ENCODE measurements at regions not wholly inside any gene's neighbourhood (a gene's known extent, or its start where the extent isn't known, plus 50 kb on each side); places are given as distances from the start of the nearest gene placed in this dataset.

DNA sequence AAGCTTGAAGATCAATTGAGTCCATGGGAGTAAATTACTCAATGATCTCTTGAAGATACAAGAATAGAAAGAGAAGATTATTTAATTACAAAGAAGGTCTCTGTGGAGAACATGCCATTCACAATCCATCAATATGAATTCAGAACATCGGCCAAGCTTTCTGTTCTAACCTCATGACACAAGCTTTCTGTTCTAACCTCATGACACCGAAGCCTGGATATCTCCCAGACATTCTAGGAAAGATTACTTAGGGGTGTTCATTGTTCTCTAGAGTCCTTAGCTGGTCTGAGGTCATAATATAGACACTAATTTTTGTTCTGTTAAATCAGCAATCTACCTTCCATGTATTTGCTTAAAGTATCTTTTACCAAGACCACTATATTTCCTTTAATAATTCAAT lies 95.5 kb downstream of the RDH14 start:
- no peak for DNase-seq

DNA sequence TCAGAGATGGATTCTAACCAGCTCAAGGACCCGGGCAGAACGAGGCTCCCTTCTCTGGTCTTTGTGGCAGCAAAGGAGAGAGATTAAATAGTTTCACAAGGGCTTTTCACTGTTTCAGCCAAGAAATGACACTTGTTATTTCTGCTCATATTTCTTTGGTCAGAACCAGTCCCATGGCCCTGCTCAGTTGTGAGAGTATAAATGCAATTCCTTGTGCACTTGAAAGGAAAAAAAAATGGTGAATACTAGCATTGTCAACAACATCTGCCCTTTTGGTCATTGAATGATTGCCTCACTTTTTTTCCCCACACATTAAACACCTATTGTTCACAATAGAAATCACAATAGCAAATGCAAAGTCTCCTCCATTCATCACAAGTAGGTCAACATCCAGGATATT lies 104.4 kb downstream of the RDH14 start:
- no peak for DNase-seq

DNA sequence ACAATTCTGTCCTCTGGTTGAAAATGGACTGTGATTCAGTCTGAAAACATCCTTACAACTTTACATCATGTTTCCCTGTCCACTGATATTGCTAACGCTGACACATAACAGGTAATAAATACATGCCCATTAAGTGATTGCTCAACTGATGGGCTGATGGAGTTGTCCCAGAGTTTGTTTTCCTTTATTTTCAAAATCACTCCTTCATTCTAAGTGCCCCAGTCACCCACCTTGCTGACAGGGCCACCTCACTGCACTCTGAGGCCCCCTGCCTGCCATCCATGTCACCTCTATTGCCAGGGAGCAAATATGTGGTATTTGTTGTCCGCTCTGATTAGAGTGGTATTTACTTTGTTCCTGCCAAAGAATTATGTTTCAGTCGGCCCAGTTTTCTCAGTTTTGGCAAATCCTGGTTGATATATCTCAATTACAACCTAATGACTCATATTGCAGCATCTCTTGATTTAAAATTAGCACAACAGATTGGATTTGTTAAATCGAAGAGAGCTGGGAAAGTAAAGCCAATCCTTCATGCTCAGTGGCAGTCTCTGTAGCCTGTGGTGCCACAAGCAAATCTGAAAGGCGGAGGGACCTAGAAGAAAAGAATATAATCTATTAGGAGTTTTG lies 105.1 kb downstream of the RDH14 start:
- DNase-seq, result no peak

DNA sequence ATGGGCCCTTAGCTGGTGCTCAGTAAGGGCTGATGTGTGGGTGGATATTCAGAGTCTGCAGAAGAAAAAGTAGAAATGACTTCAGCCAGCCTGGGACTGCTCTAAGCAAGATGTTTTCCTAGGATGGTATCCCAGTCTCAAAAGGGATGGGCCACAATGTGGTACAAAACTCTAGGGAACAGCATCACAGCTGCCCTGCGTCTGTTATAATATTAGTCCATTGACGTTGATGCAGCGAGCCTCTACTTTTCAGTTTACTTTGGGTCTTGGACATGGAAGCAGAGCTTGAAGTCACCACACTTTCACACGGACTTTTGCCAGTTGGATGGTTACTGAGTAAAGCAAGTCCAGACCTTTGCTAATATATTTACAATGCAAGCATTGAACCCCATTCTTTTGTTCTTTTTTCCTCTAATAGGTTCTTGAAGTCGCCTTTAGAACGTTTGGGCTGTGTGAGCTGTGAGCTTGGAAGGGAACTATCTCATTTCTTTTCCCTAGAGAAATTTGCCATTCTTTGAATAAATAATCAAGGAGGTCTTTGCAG lies 105.7 kb downstream of the RDH14 start:
- DNase-seq, result no peak

DNA sequence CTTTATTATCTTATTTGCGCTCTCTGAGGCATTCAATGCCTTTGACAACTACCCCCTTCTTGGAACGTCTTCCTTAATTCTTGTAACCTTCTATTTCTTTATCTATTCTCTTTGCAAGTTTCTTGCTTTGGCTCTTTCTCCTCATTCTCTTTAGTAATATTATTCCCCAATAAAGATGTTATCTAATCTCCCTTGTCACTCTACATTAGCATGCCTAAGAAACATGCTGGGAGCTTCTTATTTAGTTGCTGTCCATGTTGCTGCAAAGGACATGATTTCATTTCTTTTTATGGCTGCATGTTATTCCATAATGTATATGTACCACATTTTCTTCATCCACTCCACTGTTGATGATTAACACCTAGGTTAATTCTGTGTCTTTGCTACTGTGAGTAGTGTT lies 113.7 kb downstream of the RDH14 start:
- no peak for DNase-seq

DNA sequence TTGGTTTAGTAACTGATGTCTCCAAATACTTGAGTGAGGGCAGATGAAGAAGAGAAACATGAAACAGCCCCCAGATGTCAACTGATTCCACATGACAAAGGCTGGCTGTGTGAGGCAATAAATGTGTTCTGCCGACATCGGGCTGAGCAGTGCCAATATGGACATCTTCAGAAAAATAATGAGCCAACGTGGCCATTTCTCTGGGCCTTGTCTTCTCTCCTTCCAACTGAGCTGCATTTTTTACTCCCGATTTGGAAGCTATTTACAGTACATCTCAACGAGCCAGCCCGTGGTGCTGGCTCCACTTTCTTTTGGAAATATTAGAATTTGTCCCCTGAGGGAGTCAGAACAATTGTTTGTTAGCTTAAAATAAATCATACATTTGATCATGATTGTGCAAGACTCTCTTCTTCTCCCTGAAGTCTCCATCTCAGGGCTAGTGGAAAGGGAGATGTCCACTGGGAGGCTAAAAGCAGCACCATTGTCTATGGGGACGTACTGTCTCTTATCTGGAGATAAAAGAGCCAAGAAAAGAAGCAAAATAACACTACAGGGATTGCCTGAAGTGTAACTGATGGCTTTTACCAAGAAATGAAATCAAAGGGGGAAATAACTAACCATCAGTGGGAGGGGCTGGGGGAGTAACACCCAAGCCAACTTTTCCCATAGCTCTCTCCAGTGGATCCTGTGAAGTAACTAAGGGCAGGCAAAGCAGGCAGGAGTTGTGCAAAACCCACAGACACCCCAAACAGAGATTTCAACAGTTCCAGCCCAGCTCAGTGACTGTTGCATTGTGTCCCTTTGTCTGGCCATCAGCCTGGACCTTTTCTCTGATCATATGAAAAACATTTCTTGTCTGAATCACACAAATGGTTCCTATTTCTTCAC lies 114.8 kb downstream of the RDH14 start:
- no peak for DNase-seq

DNA sequence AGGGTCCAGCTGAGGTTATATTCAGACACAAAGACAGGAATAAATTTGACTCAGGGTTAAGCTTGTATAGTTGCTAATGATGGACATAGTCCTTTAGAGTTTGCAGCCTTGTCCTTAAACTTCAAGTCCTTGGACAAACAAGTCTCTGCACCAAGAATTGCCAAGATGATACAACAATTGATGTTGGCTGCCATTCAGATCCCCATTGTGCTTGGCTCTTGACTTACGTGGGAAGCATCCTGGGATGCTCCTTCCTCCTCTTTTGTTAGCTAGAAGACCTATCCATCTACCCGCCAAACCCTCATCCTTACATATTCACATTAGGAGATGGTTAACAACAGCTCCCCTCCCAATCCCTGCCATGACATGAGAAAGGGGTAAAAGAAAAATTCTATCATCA lies 115.6 kb downstream of the RDH14 start:
- no peak for DNase-seq

DNA sequence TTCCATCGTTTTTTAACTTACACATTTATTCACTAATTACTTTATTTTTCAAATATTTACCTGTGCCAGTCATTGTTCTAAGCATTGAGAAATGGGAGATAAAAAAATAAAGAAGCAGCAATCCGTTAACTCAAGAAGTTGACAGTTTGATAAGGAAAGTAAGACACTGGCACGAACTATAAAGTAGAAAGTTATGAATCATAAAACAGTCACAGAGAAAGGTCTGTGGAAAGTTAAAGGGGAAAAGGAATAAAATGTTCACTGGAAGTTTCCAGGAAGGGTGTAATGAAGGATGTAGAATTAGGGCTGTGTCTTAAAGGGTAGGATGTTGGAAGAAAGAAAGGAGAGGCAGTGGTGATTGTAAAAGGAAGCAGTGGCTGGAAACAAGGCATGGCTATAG lies 118.9 kb downstream of the RDH14 start:
- no peak for DNase-seq

DNA sequence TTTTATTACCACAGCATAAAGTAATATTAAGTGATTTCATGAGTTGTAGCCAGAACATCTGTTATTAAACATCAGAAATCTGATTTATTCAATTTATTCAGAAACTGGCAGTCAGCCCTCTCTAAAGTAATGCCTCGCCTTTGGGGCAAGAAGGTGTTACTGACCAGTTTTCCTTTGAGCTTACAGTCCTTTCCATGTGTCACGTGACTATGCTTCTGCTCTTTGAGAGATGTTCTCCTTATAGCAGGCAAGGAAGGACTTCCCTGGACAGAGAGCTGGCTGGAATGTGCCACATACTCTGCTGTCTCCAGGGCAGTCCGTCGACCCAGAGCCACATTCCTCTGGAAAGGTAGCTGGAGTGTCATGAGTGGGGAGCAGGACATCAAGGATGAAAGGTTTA lies 119.7 kb downstream of the RDH14 start:
- no peak for DNase-seq

DNA sequence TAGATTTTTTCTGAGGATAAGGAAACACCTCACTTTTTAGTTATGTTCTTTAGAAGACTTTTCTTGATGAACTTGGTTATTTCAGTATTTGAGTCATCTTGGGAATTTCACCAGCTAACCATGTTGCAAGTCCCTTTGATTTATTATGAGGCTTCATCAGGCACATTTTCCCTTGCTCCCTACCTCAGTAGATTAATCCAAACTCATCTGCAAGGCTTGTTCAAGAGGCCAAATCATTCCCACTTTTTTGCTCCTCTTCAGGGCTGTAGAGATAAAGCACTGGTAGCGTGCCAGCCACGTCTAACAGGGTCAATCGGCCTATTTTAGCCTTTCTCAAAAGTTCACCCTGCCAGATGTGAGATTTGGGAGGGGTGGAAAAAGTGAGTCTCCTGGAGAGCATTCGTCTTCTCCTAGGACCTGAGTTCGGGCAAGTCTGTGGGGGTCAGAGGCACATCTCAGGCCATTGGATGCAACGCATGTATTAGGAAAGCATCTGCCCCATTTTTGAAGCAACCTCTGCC lies 120.3 kb downstream of the RDH14 start:
- no peak for DNase-seq

DNA sequence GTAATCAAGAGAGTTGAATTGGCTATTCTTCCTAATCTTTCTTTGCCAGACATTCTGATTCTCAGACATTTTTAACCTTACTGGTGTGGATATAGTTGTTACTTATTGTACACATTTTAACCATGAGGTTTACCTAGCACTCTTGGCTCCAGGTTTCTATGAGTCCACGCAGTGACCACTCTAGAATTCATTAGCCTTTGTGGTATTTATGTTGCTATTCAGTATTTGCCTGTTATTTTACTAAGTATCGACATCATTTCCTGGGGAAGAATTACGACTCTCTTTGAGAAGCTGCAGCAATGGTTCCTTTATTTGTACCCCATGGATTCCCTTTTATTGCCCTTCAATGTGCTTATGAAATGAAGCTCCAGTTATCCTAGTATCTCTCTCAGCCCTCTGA lies 120.7 kb downstream of the RDH14 start:
- DNase-seq, result no peak

DNA sequence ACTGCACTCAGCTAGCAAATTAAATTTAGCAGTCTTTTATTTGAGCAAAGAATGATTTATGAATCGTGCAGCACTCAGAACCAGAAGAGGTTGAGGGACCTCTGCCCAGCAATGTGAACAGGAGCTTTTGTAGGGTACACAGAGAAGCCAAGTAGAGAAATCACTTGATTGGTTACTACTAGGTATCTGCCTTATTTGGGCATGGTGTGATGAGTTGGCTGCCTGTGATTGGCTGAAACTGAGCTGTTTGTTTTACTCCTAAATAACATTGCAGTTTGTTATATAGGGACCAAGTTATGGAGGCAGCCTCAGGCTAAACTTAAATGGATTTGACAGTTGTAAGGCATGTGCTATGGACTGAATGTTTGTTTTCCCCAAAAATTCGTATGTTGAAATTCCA lies 122.5 kb downstream of the RDH14 start:
- no peak for DNase-seq

DNA sequence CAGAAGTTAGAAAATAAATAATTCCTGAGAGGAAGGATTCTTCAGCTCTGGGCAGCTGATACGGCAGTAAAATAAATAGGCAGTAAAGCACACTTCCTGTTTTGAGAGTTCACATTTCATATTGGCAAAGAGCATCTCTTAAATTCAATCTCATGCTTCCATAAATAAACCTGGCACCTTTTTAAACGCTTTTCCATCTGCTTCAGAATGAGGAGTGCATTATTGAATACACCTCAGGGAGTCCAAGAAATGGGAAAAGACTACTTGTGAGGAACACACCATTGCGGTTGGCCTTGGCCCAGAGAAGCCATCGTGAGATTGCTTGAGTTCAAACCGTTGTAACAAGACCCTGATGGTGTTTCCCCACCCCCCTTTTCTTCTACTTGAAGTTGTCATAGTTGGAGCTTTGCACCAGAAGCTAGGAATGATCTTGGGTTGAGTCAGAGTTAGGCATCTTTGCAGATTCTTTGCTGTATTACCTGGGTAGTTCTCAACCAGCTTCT lies 123.9 kb downstream of the RDH14 start:
- no peak for DNase-seq

DNA sequence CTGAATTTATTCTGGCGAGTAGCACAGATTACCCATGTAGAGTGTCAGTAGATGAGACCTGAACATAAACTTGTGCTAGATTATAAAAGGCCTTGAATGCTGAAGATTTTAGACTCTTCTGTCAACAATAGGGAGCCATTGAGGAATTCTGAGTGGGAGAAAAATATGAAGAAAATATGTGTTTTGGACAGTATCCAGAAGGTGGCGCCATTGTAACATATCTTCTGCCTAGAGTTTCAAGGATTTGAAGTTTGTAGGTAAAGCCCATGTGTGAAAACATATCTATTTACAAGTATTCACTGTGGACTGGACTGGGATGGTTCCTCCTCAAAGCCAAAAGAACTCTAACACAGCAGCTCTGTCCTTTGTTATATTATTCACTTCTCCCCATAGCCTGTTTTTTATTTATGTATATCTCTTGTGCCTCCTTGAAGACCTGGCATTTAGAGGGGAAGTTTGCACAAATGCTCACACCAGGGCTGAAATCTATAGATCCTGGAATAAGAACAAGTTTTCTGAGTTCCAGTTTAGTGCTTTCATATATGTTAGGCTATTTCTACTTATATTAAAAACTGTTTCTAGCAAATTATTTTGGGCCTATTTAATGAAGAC lies 124.9 kb downstream of the RDH14 start:
- peak; percentile 41 for DNase-seq

DNA sequence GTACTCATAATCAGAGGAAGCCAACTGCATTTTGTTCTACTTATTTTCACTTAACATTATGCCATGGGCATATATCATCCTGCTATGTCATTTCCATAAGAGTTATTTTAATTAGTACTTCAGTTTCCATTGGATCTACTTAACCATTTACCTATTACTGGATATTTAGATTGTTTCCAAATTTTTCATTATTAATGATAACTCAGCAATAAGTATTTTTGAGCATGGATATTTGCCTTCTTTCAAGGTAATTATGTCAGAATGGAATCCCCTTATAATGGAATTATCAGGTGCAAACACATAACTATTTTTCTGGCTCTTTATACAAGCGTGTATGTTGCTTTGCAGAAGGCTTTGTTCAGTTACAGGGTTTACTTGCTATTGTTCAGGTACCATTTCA lies 126.6 kb downstream of the RDH14 start:
- no peak for DNase-seq

DNA sequence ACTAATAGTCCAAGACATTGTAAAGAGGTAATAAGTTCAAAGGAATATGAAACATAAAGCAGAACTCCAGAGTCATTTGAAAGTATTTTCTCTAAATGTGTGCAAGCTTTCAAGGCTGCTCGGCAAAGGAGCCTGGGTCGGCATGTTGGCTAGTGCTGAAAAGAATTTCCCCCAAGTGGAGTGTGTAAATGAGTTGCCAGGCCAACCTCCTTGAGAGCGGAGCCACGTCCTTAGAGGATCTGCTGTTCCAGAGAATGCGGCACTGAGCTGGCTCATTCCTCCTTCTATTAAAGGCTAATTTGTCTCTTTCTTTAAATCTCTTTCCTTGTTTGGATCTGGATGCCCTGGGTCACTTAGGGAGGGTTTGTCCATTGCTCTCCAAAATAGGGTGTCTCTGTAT lies 127.5 kb downstream of the RDH14 start:
- DNase-seq, result no peak

DNA sequence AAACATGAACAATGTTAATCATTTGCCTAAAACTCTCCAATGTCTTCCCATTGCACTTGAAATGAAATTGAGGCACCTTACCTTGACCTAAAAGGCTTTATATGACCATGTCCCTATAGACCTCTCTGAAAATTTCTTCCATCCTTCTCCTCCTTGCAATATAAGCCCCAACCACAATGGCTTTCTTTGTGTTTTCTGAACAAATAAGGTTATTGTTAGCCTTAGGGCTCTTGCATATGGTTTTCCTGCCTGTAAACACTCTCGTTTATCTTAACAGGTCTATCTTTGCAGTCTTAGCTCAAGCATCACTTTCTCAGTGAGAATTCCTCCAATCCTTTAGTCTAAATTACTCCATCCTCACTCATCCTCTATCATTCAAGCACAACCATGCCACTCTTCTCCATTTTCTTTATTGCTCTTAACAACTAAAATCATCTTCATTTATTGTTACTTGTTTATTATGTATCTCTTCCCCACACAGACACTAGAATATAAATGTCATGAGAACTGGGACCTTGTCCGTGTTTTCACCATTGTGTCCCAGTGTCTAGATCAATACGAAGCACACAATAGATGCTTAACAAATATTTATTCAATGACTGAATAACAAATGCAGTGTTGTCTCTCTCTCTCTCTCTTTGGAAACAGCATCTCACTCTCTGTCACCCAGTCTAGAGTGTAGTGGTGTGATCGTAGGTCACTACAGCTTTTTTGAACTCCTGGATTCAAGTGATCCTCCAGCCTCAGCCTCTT lies 129.3 kb downstream of the RDH14 start:
- no peak for DNase-seq

DNA sequence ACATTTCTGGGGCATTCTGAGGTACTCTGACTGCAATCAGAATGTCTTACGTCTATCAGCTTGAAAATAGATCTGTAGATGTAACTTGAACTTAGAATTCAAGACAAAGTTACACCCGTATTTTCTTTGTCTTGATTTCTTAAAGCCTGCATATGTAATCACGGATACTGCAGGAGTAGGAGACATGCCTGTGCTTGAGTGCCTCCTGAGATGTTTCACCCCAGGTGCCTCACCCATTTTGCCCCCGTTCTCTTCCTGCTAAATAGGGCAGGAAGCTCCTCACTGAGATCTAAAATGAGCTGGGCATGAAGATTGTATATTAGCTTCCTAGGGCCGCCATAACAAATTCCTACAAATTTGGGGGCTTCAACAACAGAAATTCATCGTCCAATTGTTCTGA lies 131.9 kb downstream of the RDH14 start:
- no peak for DNase-seq

DNA sequence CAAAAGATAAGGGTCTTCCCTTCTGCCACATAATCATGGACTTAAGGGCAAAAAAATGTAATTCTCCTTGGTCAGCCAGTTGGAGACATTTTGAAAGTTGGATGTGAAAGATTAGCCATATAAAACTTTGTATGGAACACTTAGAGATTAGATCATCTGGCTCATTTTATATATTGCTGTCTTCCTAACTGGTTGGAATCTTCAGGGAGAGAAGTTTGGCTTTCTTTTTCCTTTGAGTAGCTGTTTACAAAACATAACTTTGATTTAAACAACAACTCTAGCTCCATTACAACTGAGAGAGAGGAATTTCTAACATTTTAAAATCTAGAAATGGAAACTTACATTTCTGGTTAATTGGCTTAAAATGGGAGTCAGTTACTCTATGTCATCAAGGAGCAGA lies 132.7 kb downstream of the RDH14 start:
- no peak for DNase-seq

DNA sequence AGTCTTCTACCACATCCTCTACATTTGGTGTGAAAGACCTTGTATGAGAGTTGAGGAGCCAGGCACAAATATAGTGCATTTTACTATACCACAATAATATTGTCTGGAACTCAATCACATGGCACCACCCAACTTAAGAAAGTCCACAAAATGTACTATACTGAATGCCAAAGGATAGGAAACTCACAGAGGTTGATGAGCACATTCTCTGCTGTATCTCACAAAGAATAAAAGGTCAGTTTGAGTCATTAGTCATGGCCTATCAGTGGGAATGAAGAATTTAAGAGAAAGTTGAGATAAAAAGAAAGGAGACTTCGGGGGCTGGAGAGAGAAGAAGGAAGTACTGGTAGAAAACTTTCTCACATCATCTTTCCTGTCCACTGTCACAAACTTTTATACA lies 134.3 kb downstream of the RDH14 start:
- DNase-seq, result no peak

DNA sequence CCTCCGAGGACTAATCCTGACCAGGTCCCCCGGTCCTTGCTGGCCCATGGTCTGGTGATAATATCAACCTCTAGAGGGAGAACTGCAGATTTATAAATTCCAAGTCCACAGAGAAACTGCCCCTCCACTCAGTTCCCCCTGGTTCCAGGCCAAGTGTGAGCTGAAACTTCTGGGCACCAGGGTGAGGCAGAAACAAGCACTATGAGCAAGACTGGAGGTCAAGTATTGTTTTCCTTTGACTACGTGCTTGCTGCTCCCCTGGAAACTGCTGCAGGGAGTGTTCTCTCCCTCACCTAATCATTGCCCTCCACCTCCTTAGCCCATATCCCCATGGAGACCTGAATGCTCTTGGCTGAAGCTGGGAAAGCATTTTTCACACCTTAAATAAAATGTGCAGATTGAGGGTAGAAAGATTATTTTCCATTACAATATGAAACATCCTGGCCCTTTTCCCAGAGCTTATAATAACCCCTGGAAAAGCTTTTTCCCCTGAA lies 135.2 kb downstream of the RDH14 start:
- DNase-seq, result no peak

DNA sequence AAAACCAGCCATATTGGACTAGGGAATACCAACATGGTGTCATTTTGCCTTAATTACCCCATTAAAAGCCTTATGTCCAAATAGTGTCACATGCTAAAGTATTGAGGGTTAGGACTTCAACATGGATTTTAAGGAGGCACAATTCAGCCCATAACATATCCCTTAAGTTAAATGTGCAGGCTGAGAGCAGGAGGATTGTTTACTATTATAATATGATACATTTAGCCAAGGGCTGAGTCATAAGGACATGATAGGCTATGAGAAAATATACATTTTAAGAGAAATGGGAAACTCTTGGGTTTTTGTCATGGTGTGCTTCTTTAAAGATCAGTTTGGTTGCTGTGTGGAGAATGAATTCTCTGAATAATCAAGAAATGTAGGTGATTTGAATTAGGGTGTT lies 136.8 kb downstream of the RDH14 start:
- no peak for DNase-seq

All from NCI-H1092 treated with DMSO at 0.1 percent for 48 hours (cell line).